ENCODE measurements at regions not wholly inside any gene's neighbourhood (a gene's known extent, or its start where the extent isn't known, plus 50 kb on each side); places are given as distances from the start of the nearest gene placed in this dataset.

DNA sequence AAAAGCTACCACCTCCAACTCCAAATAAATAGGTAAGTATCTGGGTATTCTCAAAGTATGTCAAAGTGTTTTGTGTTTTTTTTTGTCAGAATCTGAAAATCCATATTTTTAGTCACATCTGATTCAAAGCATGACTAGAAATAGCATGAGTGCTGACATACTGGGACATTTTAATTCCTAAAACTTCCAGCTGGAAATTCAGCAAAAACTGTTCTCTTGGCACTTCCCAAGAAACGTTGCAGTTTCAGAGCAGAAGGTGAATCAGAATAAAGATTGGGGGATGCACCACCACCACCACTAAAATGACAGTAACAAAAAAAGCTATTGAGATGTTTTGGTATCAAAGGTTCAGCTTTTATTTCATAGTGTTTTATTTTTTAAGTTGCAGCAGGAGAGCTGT lies 724.6 kb upstream of the CELF2 start:
- TF ChIP-seq POLR2A (IDR thresholded peaks at IDR 0.05) (no peak), POLR2AphosphoS5 (IDR thresholded peaks at IDR 0.05; ENCODE audit: insufficient read depth in 1 of 2, low read depth in 1 of 2) (no peak)
- TF ChIP-seq, protein P1, sequence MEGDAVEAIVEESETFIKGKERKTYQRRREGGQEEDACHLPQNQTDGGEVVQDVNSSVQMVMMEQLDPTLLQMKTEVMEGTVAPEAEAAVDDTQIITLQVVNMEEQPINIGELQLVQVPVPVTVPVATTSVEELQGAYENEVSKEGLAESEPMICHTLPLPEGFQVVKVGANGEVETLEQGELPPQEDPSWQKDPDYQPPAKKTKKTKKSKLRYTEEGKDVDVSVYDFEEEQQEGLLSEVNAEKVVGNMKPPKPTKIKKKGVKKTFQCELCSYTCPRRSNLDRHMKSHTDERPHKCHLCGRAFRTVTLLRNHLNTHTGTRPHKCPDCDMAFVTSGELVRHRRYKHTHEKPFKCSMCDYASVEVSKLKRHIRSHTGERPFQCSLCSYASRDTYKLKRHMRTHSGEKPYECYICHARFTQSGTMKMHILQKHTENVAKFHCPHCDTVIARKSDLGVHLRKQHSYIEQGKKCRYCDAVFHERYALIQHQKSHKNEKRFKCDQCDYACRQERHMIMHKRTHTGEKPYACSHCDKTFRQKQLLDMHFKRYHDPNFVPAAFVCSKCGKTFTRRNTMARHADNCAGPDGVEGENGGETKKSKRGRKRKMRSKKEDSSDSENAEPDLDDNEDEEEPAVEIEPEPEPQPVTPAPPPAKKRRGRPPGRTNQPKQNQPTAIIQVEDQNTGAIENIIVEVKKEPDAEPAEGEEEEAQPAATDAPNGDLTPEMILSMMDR (IDR thresholded peaks at IDR 0.05), result no peak
